K562 (cell line): ENCODE measurements at regions not wholly inside any gene's neighbourhood (a gene's known extent, or its start where the extent isn't known, plus 50 kb on each side); places are given as distances from the start of the nearest gene placed in this dataset.
A peak's percentile ranks its signal among the peaks of the same experiment; 100 is the strongest.

ENCODE experiments used
- BRD4 ChIP-seq: fragments of 200-600 bp; sonication (generic); IDR thresholded peaks from 2 replicates; pipeline ENCODE4 v1.6.1; 2017; ENCODE audit warnings: inconsistent platforms
- CHCHD3 ChIP-seq: fragments of 250-450 bp; sonication (Bioruptor Pico); IDR thresholded peaks from 2 replicates; pipeline ENCODE4 v2.1.2; 2022; ENCODE audit warnings: mild to moderate bottlenecking
- CREM ChIP-seq: IDR thresholded peaks from 2 replicates; pipeline ENCODE4 v1.6.1; 2014; ENCODE audit warnings: antibody characterized with exemption, low read depth
- CTBP1 ChIP-seq: fragments of 450-650 bp; IDR thresholded peaks from 2 replicates; pipeline ENCODE4 v1.6.1; 2016; ENCODE audit warnings: borderline replicate concordance
- FOSL1 ChIP-seq: fragments of 200-800 bp; sonication (Bioruptor generic); conservative IDR thresholded peaks from 2 replicates; pipeline ENCODE4 v1.6.1; 2016; ENCODE audit warnings: missing genetic modification characterization, missing compliant biosample characterization
- FOXJ2 ChIP-seq: fragments of 200-800 bp; sonication (Bioruptor generic); IDR thresholded peaks from 2 replicates; pipeline ENCODE4 v1.6.1; 2016; ENCODE audit warnings: missing genetic modification characterization, missing compliant biosample characterization
- FOXK2 ChIP-seq, 2 experiments: fragments of 450-650 bp; IDR thresholded peaks in 1 of 2; conservative IDR thresholded peaks in 1 of 2; 2 replicates each; pipeline ENCODE4 v1.6.1; 2016; ENCODE audit warnings: low read depth in 2 of 2, mild to moderate bottlenecking in 1 of 2
- GABPB1 ChIP-seq: sonication (generic); formaldehyde crosslinking; IDR thresholded peaks from 2 replicates; pipeline ENCODE4 v1.8.0; 2022; ENCODE audit warnings: mild to moderate bottlenecking, missing genetic modification reagents
- GABPB2 ChIP-seq: fragments of 250-450 bp; sonication (Bioruptor Pico); conservative IDR thresholded peaks from 2 replicates; pipeline ENCODE4 v1.5.1; 2021; ENCODE audit warnings: mild to moderate bottlenecking
- IRF2 ChIP-seq: sonication (generic); formaldehyde crosslinking; IDR thresholded peaks from 2 replicates; pipeline ENCODE4 v1.8.1; 2022; ENCODE audit warnings: mild to moderate bottlenecking, missing genetic modification reagents
- MCM2 ChIP-seq: fragments of 450-650 bp; IDR thresholded peaks from 2 replicates; pipeline ENCODE4 v1.6.1; 2017; ENCODE audit warnings: low read depth, mild to moderate bottlenecking
- MTA2 ChIP-seq: fragments of 450-650 bp; IDR thresholded peaks from 2 replicates; pipeline ENCODE4 v1.6.1; 2016; ENCODE audit warnings: low read depth
- NR1H2 ChIP-seq: sonication (generic); formaldehyde crosslinking; IDR thresholded peaks from 2 replicates; pipeline ENCODE4 v1.4.0; 2020; ENCODE audit warnings: mild to moderate bottlenecking, missing genetic modification reagents
- POLR2AphosphoS5 ChIP-seq: IDR thresholded peaks from 2 replicates; pipeline ENCODE4 v1.6.1; 2011; ENCODE audit warnings: mild to moderate bottlenecking, low read depth, low read length, moderate library complexity; ENCODE audit not compliant: control insufficient read depth, insufficient read depth
- RFX5 ChIP-seq: IDR thresholded peaks from 2 replicates; pipeline ENCODE4 v1.6.1; 2011; ENCODE audit warnings: low read depth, mild to moderate bottlenecking, improper control_type of control experiment, low read length
- SAP30 ChIP-seq: fragments of 200-600 bp; sonication (generic); IDR thresholded peaks from 2 replicates; pipeline ENCODE4 v1.6.1; 2012; ENCODE audit warnings: borderline replicate concordance, low read depth, mild to moderate bottlenecking, moderate library complexity, low read length, control low read depth, inconsistent platforms; ENCODE audit not compliant: insufficient read depth, poor library complexity, severe bottlenecking
- SMAD1 ChIP-seq: fragments of 150-350 bp; IDR thresholded peaks from 2 replicates; pipeline ENCODE4 v1.6.1; 2014; ENCODE audit warnings: low read length, low read depth; ENCODE audit not compliant: partially characterized antibody
- TBL1XR1 ChIP-seq, 2 experiments: IDR thresholded peaks; 2 replicates each; pipeline ENCODE4 v1.6.1; 2012; ENCODE audit warnings: improper control_type of control experiment in 2 of 2, low read length in 2 of 2, mild to moderate bottlenecking in 1 of 2
- TOE1 ChIP-seq, 2 experiments: fragments of 450-650 bp in 1 of 2; sonication (generic) in 1 of 2; formaldehyde crosslinking in 1 of 2; IDR thresholded peaks; 2 replicates each; pipeline versions ENCODE4 v1.7.1 to v1.8.0; 2016 to 2022; ENCODE audit warnings: borderline replicate concordance in 2 of 2, mild to moderate bottlenecking in 2 of 2, antibody characterized with exemption in 1 of 2, inconsistent platforms in 1 of 2, low read depth in 1 of 2, missing genetic modification reagents in 1 of 2, moderate library complexity in 1 of 2
- XRCC3 ChIP-seq: fragments of 450-650 bp; IDR thresholded peaks from 2 replicates; pipeline ENCODE4 v1.6.1; 2017; ENCODE audit warnings: mild to moderate bottlenecking, moderate library complexity
- XRCC4 ChIP-seq: IDR thresholded peaks from one replicate; pipeline ENCODE4 v1.6.1; 2011; ENCODE audit not compliant: insufficient read depth, insufficient read length; ENCODE audit errors: extremely low read depth
- YY1 ChIP-seq, 3 experiments: IDR thresholded peaks; 2 replicates each; pipeline ENCODE4 v1.6.1; 2011; ENCODE audit warnings: low read length in 2 of 3, mild to moderate bottlenecking in 2 of 3, moderate library complexity in 2 of 3, borderline replicate concordance in 1 of 3, control low read depth in 1 of 3, low read depth in 1 of 3; ENCODE audit not compliant: insufficient read depth in 3 of 3, insufficient replicate concordance in 2 of 3, control insufficient read depth in 1 of 3, insufficient read length in 1 of 3; ENCODE audit errors: extremely low read depth in 1 of 3
- ZBTB49 ChIP-seq: sonication (generic); formaldehyde crosslinking; IDR thresholded peaks from 2 replicates; pipeline ENCODE4 v1.8.0; 2022; ENCODE audit warnings: missing genetic modification reagents, mild to moderate bottlenecking, borderline replicate concordance
- ZNF23 ChIP-seq: fragments of 250-450 bp; sonication (Bioruptor Pico); IDR thresholded peaks from 2 replicates; pipeline ENCODE4 v1.4.0; 2020; ENCODE audit warnings: mild to moderate bottlenecking
- ZNF75A ChIP-seq: fragments of 450-650 bp; formaldehyde crosslinking; IDR thresholded peaks from 2 replicates; pipeline ENCODE4 v1.4.0; 2020; ENCODE audit warnings: mild to moderate bottlenecking

DNA sequence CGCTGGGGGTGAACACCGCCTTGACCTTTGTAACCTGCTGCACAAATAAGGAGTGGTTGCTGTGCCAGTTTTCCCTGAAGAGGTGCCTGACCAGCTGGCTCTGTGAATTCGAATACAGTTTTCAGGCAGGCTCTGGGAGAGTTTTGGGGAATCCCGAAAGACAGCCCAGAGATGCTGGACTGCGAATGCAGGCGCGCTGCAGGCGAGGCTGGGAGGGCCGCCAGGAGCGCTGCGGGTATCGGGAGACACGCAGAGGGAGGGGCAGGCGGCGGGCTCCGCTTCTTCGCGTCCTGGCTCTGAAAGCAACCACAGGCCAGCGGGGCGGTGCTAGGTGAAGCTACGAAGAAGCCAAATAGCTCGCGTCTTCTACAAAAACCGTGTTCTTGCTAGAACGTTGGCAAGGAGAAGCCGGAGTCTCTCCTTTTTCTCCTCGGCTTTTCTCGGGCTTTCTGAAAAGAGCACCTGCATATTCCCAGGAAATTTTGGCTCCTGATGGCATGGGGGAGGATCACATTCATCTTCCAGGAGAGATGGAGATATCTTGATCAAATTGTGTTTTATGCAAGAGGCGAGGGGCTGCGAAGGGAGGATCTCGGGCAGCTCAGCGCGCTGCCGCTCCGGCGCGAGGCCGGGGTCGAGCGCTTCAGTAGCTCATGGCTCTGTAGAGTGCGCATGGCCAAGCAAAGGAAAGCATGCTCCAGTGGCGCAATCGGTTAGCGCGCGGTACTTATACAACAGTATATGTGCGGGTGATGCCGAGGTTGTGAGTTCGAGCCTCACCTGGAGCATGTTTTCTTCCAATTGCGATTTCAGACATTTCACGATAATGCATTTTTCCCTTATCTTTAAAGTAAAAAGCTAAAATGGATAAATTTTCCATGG lies 158.1 kb upstream of the ZNF184 start (continued):
- TF ChIP-seq TOE1 (IDR thresholded peaks at IDR 0.05; ENCODE audit: borderline replicate concordance) (no peak), TOE1 (CRISPR knock-in tag; IDR thresholded peaks at IDR 0.05; ENCODE audit: borderline replicate concordance, low read depth) (peak; percentile 83; the same call in 1 of the 2 replicates), FOXK2 (conservative IDR thresholded peaks at IDR 0.05 in 1 of 2, IDR thresholded peaks at IDR 0.05 in 1 of 2; ENCODE audit: low read depth in 2 of 2) (peak; percentile 55 to 84; a peak in 2 of 4 replicates), POLR2AphosphoS5 (no peak), MTA2 (no peak), CTBP1 (peak; percentile 87), CHCHD3 (CRISPR knock-in tag) (0 out of 2 replicates have a peak, but pooled peaks have one; percentile 20), FOSL1 (tag) (peak; percentile 37; the same call in 1 of the 2 replicates), RFX5 (peak; percentile 78; the same call in 1 of the 2 replicates), YY1 (IDR thresholded peaks at IDR 0.05; ENCODE audit: borderline replicate concordance in 1 of 3, control insufficient read depth in 1 of 3, extremely low read depth in 1 of 3, insufficient read depth in 3 of 3, insufficient read length in 1 of 3, insufficient replicate concordance in 2 of 3, low read depth in 1 of 3, low read length in 2 of 3) (peak in 1 of 3 experiments; percentile 60), XRCC3 (no peak), XRCC4 (no peak), SAP30 (no peak), FOXJ2 (tag) (peak; percentile 87), IRF2 (no peak; the same call in 1 of the 2 replicates), NR1H2 (peak; percentile 79; the same call in 1 of the 2 replicates), ZNF75A (CRISPR knock-in tag) (no peak), ZNF23 (CRISPR knock-in tag) (peak; percentile 17; the same call in 1 of the 2 replicates), MCM2 (no peak), GABPB2 (CRISPR knock-in tag) (no peak), TBL1XR1 (IDR thresholded peaks at IDR 0.05; ENCODE audit: low read length in 2 of 2) (peak; percentile 16 to 64; a peak in 2 of 4 replicates), CREM (peak; percentile 73), SMAD1 (no peak), GABPB1 (CRISPR knock-in tag) (peak; percentile 61), ZBTB49 (CRISPR knock-in tag) (peak; percentile 77; the same call in 1 of the 2 replicates), BRD4 (peak; percentile 85; the same call in 1 of the 2 replicates)
